ENCODE measurements at regions not wholly inside any gene's neighbourhood (a gene's known extent, or its start where the extent isn't known, plus 50 kb on each side); places are given as distances from the start of the nearest gene placed in this dataset.
A peak's percentile ranks its signal among the peaks of the same experiment; 100 is the strongest.

DNA sequence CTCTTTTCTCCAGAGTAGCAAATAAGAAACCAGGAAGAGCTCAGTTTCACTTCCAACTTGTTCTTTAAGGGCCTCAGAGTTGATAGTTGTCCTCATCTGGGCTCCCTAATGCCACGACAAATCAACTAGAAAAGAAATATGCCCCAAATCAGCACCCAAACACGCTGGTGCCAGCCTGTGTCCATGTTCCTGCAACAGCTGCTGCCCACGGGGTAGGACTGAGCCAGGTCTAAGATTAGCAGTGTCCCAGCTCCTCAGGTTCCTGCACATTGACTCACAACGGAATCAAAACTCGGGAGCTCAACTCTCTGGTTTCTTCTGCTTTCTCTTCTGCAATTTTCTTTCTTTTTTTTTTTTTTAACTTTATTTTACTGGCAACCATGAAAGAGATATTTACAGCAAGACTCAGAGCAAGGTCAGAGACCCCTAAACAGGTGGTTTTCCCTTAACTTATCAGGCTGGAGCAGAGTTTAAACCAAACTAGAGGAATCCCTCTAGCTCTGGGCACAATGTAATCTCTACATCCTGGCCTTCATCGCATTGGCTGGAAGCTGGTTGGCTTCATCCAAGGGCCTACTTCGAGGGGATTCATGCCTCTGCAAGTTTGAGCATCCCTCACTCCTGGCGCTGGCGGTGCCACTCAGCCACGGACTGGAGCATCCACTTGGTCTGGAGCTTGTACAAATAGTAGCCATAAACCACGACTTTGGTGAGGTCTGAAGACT lies 126.1 kb downstream of the PFKFB3 start (continued):
- TF ChIP-seq, protein P1, sequence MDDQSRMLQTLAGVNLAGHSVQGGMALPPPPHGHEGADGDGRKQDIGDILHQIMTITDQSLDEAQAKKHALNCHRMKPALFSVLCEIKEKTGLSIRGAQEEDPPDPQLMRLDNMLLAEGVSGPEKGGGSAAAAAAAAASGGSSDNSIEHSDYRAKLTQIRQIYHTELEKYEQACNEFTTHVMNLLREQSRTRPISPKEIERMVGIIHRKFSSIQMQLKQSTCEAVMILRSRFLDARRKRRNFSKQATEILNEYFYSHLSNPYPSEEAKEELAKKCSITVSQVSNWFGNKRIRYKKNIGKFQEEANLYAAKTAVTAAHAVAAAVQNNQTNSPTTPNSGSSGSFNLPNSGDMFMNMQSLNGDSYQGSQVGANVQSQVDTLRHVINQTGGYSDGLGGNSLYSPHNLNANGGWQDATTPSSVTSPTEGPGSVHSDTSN (CRISPR knock-in tag; IDR thresholded peaks at IDR 0.05) = no peak
- no peak for TF ChIP-seq ZNF623 (tag by site-specific recombination; IDR thresholded peaks at IDR 0.05)
- TF ChIP-seq ZBTB8A (tag by site-specific recombination; IDR thresholded peaks at IDR 0.05) = no peak

DNA sequence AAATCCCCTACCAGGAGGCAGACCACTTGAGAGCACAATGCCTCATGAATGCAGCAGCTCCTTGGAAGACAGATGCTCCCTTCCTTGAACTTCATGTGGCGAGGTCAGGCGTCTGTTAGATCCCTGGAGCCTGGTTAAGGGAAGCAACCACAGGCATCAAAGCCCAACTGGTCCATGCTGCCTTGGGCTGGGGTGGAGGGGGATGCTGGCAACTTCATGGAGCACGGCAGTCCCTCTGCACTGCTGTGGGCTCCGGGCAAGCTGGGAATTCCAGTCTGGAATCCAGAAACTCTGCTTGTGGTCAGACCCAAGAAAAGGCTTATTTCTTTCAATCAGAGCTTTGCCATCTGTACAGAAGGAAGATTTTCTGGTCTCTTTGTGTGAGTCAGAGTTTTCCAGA lies 130.4 kb downstream of the PFKFB3 start:
- no peaks in the 10 kb centered on the region for H3K36me3 ChIP-seq (ENCODE audit: control insufficient read depth in 2 of 2, insufficient read depth in 1 of 2, low read length in 2 of 2)
- TF ChIP-seq ZXDB (tag by site-specific recombination; IDR thresholded peaks at IDR 0.05) = no peak
- no peak for TF ChIP-seq MEIS1 (CRISPR knock-in tag; IDR thresholded peaks at IDR 0.05; ENCODE audit: borderline replicate concordance)
- TF ChIP-seq YY2 (tag by site-specific recombination; IDR thresholded peaks at IDR 0.05) = no peak
- no peak for TF ChIP-seq ZNF585B (tag by site-specific recombination; IDR thresholded peaks at IDR 0.05)
- TF ChIP-seq ZNF521 (tag by site-specific recombination; IDR thresholded peaks at IDR 0.05) = no peak
- no peak for TF ChIP-seq ZNF311 (tag by site-specific recombination; IDR thresholded peaks at IDR 0.05; ENCODE audit: borderline replicate concordance)
- TF ChIP-seq, protein P2, sequence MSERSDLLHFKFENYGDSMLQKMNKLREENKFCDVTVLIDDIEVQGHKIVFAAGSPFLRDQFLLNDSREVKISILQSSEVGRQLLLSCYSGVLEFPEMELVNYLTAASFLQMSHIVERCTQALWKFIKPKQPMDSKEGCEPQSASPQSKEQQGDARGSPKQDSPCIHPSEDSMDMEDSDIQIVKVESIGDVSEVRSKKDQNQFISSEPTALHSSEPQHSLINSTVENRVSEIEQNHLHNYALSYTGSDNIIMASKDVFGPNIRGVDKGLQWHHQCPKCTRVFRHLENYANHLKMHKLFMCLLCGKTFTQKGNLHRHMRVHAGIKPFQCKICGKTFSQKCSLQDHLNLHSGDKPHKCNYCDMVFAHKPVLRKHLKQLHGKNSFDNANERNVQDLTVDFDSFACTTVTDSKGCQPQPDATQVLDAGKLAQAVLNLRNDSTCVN (tag by site-specific recombination; optimal IDR thresholded peaks at IDR 0.05) = no peak
- no peak for TF ChIP-seq SCRT2 (tag by site-specific recombination; IDR thresholded peaks at IDR 0.05)
- no peak for TF ChIP-seq ZNF433 (tag by site-specific recombination; IDR thresholded peaks at IDR 0.05; ENCODE audit: low read depth)
- no peak for TF ChIP-seq ZFHX2 (tag by site-specific recombination; conservative IDR thresholded peaks at IDR 0.05)
- TF ChIP-seq ZNF596 (tag by site-specific recombination; IDR thresholded peaks at IDR 0.05) = no peak
- TF ChIP-seq ZNF76 (tag by site-specific recombination; IDR thresholded peaks at IDR 0.05; ENCODE audit: borderline replicate concordance, low read depth) = no peak
- no peak for TF ChIP-seq ZNF223 (tag by site-specific recombination; IDR thresholded peaks at IDR 0.05)
- TF ChIP-seq, protein P3, sequence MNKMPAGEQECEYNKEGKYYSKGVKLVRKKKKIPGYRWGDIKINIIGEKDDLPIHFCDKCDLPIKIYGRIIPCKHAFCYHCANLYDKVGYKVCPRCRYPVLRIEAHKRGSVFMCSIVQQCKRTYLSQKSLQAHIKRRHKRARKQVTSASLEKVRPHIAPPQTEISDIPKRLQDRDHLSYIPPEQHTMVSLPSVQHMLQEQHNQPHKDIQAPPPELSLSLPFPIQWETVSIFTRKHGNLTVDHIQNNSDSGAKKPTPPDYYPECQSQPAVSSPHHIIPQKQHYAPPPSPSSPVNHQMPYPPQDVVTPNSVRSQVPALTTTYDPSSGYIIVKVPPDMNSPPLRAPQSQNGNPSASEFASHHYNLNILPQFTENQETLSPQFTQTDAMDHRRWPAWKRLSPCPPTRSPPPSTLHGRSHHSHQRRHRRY (tag by site-specific recombination; IDR thresholded peaks at IDR 0.05) = no peak
- TF ChIP-seq ZNF112 (tag by site-specific recombination; IDR thresholded peaks at IDR 0.05) = no peak
- TF ChIP-seq ZNF776 (tag by site-specific recombination; IDR thresholded peaks at IDR 0.05; ENCODE audit: borderline replicate concordance) = no peak
- no peak for TF ChIP-seq SALL2 (tag by site-specific recombination; IDR thresholded peaks at IDR 0.05; ENCODE audit: borderline replicate concordance)
- TF ChIP-seq ZNF133 (tag by site-specific recombination; IDR thresholded peaks at IDR 0.05) = no peak
- H3K9me3 ChIP-seq (ENCODE audit: control insufficient read depth, insufficient read depth, low read depth, low read length) = no peaks in the 10 kb centered on the region
- ChIA-PET CTCF (no interaction called here), POLR2A (no interaction called here)
- H3K4me3 ChIP-seq (ENCODE audit: low read depth, low read length) = no peak overlapping the region
- H3K4me1 ChIP-seq (ENCODE audit: control insufficient read depth, insufficient read depth, low read length) = no peaks in the 10 kb centered on the region
- no peak overlapping the region for H3K27ac ChIP-seq (ENCODE audit: extremely low read depth, low read depth, low read length)

DNA sequence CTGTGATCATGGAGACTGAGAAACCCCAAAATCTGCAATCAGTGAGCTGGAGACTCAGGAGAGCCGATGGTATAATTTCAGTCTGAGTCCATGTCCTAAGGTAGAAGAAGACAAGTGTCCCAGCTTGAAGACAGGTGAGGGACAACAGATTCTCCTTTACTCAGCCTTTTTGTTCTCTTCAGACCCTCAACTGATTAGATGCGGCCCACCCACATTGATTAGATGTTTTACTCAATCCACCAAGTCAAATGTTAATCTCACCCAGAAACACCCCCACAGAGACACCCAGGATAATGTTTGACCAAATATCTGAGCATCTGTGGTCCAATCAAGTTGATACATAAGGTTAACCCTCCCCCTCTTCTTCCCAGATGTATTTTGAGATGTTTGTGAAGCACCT lies 131.2 kb downstream of the PFKFB3 start:
- H3K4me3 ChIP-seq (ENCODE audit: low read depth, low read length) = no peak overlapping the region
- ChIA-PET POLR2A (no interaction called here), CTCF (no interaction called here)
- H3K36me3 ChIP-seq (ENCODE audit: control insufficient read depth in 2 of 2, insufficient read depth in 1 of 2, low read length in 2 of 2) = no peaks in the 10 kb centered on the region
- TF ChIP-seq ZNF138 (tag by site-specific recombination; IDR thresholded peaks at IDR 0.05; ENCODE audit: borderline replicate concordance) = no peak
- peak; percentile 97 for TF ChIP-seq ZNF10 (tag by site-specific recombination; IDR thresholded peaks at IDR 0.05)
- no peaks in the 10 kb centered on the region for H3K9me3 ChIP-seq (ENCODE audit: control insufficient read depth, insufficient read depth, low read depth, low read length)
- no peak overlapping the region for H3K27ac ChIP-seq (ENCODE audit: extremely low read depth, low read depth, low read length)
- H3K4me1 ChIP-seq (ENCODE audit: control insufficient read depth, insufficient read depth, low read length) = no peaks in the 10 kb centered on the region

All from HEK293 (cell line).